Panc1 (cell line): ENCODE measurements at regions not wholly inside any gene's neighbourhood (a gene's known extent, or its start where the extent isn't known, plus 50 kb on each side); places are given as distances from the start of the nearest gene placed in this dataset.
"Not testable (repeated sequence)": the region's sequence is repeated elsewhere in the genome, so short reads cannot be mapped to it uniquely, and the experiment has no call there.

Source experiments
- POLR2AphosphoS5 ChIP-seq: IDR thresholded peaks from 2 replicates; pipeline ENCODE4 v1.6.1; 2012; ENCODE audit warnings: mild to moderate bottlenecking, low read depth, low read length, moderate library complexity
- SIN3A ChIP-seq: IDR thresholded peaks from 2 replicates; pipeline ENCODE4 v1.6.1; 2012; ENCODE audit warnings: low read depth, mild to moderate bottlenecking, low read length, moderate library complexity, borderline replicate concordance; ENCODE audit not compliant: insufficient read depth
- TF ChIP-seq, protein P1 (sequence below): fragments of 450-650 bp; IDR thresholded peaks from 2 replicates; pipeline ENCODE4 v1.5.1; 2017; ENCODE audit warnings: mild to moderate bottlenecking

DNA sequence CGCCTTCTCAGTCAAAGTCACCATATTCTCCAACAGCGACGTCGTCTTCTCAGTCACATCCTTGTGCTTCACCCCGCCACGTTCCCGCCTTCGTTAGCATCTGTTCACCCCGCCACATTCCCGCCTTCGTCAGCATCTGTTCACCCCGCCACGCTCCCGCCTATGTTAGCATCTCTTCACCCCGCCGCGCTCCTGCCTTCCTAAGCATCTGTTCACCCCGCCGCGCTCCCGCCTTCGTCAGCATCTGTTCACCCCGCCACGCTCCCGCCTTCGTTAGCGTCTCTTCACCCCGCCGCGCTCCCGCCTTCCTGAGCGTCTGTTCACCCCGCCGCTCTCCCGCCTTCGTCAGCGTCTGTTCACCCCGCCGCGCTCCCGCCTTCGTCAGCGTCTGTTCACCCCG, 816.4 kb upstream of the TPTE start:
- TF ChIP-seq, protein P1, sequence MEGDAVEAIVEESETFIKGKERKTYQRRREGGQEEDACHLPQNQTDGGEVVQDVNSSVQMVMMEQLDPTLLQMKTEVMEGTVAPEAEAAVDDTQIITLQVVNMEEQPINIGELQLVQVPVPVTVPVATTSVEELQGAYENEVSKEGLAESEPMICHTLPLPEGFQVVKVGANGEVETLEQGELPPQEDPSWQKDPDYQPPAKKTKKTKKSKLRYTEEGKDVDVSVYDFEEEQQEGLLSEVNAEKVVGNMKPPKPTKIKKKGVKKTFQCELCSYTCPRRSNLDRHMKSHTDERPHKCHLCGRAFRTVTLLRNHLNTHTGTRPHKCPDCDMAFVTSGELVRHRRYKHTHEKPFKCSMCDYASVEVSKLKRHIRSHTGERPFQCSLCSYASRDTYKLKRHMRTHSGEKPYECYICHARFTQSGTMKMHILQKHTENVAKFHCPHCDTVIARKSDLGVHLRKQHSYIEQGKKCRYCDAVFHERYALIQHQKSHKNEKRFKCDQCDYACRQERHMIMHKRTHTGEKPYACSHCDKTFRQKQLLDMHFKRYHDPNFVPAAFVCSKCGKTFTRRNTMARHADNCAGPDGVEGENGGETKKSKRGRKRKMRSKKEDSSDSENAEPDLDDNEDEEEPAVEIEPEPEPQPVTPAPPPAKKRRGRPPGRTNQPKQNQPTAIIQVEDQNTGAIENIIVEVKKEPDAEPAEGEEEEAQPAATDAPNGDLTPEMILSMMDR, result not testable (repeated sequence)
- TF ChIP-seq SIN3A, POLR2AphosphoS5: not testable (repeated sequence)
